ENCODE measurements at regions not wholly inside any gene's neighbourhood (a gene's known extent, or its start where the extent isn't known, plus 50 kb on each side); places are given as distances from the start of the nearest gene placed in this dataset.
"Not testable (repeated sequence)": the region's sequence is repeated elsewhere in the genome, so short reads cannot be mapped to it uniquely, and the experiment has no call there.

- no peak overlapping the region for H3K4me3 ChIP-seq (ENCODE audit: low read length)
- TF ChIP-seq CTCF (conservative IDR thresholded peaks at IDR 0.05; ENCODE audit: low read depth, low read length) = no peak
- DNase-seq (ENCODE audit: low read depth) = no peak
These were observed 884.5 kb upstream of the EPHA5 start for GRCh38 chr4:66554826-66555225.

GRCh38 chr4:66545301-66545700 lies 875.0 kb upstream of the EPHA5 start:
- not testable (repeated sequence) for DNase-seq (ENCODE audit: low read depth); H3K4me3 ChIP-seq (ENCODE audit: low read length)

- H3K4me3 ChIP-seq (ENCODE audit: low read length) = no peak overlapping the region
- no peak for TF ChIP-seq CTCF (conservative IDR thresholded peaks at IDR 0.05; ENCODE audit: low read depth, low read length)
- no peak for DNase-seq (ENCODE audit: low read depth)
These were observed 874.0 kb upstream of the EPHA5 start for GRCh38 chr4:66544281-66544680.

- DNase-seq (ENCODE audit: low read depth) = no peak
- no peak overlapping the region for H3K4me3 ChIP-seq (ENCODE audit: low read length)
- no peak for TF ChIP-seq CTCF (conservative IDR thresholded peaks at IDR 0.05; ENCODE audit: low read depth, low read length)
These were observed 869.5 kb upstream of the EPHA5 start for GRCh38 chr4:66539745-66540144.

GRCh38 chr4:66524781-66525180 lies 854.5 kb upstream of the EPHA5 start:
- no peak for DNase-seq (ENCODE audit: low read depth)
- no peak for TF ChIP-seq CTCF (conservative IDR thresholded peaks at IDR 0.05; ENCODE audit: low read depth, low read length)
- no peak overlapping the region for H3K4me3 ChIP-seq (ENCODE audit: low read length)

- TF ChIP-seq CTCF (conservative IDR thresholded peaks at IDR 0.05; ENCODE audit: low read depth, low read length) = no peak
- no peak for DNase-seq (ENCODE audit: low read depth)
- no peak overlapping the region for H3K4me3 ChIP-seq (ENCODE audit: low read length)
These were observed 852.0 kb upstream of the EPHA5 start for GRCh38 chr4:66522244-66522643.

- no peak for DNase-seq (ENCODE audit: low read depth)
- no peak for TF ChIP-seq CTCF (conservative IDR thresholded peaks at IDR 0.05; ENCODE audit: low read depth, low read length)
- no peak overlapping the region for H3K4me3 ChIP-seq (ENCODE audit: low read length)
These were observed 846.7 kb upstream of the EPHA5 start for GRCh38 chr4:66516940-66517339.

- no peak overlapping the region for H3K4me3 ChIP-seq (ENCODE audit: low read length)
- TF ChIP-seq CTCF (conservative IDR thresholded peaks at IDR 0.05; ENCODE audit: low read depth, low read length) = no peak
- no peak for DNase-seq (ENCODE audit: low read depth)
These were observed 836.7 kb upstream of the EPHA5 start for GRCh38 chr4:66506985-66507384.

All from retinal pigment epithelial cell (primary cell).